Activated CD4-positive, alpha-beta T cell treated with anti-CD3 and anti-CD28 coated beads, Interleukin-2, Interleukin-6, amounts not matched to agents 100 ng/mL and 50 ng/mL, durations not matched to agents 16 hours and 8 hours (primary cell): ENCODE measurements at regions not wholly inside any gene's neighbourhood (a gene's known extent, or its start where the extent isn't known, plus 50 kb on each side); places are given as distances from the start of the nearest gene placed in this dataset.
"Not testable (repeated sequence)": the region's sequence is repeated elsewhere in the genome, so short reads cannot be mapped to it uniquely, and the experiment has no call there.

Experiments
- DNase-seq: peaks from one replicate; pipeline ENCODE4 v3.0.0-alpha.2; 2020

DNA sequence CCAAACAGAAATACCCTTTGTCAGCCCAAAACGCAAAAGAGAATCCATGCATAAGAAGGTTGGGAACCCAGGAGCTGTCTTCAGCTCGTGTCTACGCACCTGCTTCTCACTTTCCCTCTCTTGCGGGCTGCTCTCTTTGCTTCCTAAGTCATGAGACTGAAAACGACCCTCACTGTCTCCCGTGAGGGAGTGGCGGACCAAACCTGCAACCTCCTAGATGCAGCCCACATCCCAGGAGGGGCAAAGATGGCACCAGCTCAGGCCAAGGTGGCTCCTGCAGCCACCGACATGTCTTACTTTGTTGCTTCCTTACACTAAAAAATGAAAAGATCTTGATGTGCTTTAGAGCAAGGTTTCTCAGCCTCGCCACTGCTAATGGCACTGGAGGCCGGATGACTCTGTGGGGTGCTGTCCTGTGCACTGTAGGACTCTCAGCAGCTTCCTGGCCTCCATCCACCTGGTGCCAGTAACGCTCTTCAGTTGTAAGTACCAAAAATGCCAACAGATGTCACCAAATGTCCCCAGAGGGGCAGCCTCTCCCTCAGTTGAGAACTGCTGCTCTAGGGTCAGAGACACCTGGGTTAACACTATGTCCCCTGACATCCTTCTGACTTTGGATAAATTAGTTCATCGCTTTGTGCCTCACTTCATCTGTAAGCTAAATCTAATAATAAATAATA is 179.8 kb upstream of the PFKP start:
- no peak for DNase-seq

DNA sequence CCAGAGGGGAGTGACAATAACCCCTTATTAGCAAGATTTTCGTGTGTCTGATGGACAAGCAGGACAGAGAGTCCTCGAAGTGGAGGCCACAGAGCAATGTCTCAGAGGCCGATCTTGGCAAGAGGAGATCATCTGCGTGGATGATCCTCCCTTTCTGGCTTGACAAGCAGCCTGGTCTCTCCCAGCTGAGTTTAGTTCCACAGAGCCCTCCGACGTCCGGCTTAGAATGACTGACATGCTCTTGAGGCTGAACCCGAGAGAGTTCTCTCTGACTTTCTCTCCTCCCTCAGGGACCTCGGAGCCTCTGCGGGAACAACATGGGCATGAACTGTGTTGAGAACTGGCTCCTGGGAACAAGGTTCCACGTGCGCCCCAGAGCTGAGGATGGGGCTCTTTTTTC is 180.7 kb upstream of the PFKP start:
- DNase-seq, result no peak

DNA sequence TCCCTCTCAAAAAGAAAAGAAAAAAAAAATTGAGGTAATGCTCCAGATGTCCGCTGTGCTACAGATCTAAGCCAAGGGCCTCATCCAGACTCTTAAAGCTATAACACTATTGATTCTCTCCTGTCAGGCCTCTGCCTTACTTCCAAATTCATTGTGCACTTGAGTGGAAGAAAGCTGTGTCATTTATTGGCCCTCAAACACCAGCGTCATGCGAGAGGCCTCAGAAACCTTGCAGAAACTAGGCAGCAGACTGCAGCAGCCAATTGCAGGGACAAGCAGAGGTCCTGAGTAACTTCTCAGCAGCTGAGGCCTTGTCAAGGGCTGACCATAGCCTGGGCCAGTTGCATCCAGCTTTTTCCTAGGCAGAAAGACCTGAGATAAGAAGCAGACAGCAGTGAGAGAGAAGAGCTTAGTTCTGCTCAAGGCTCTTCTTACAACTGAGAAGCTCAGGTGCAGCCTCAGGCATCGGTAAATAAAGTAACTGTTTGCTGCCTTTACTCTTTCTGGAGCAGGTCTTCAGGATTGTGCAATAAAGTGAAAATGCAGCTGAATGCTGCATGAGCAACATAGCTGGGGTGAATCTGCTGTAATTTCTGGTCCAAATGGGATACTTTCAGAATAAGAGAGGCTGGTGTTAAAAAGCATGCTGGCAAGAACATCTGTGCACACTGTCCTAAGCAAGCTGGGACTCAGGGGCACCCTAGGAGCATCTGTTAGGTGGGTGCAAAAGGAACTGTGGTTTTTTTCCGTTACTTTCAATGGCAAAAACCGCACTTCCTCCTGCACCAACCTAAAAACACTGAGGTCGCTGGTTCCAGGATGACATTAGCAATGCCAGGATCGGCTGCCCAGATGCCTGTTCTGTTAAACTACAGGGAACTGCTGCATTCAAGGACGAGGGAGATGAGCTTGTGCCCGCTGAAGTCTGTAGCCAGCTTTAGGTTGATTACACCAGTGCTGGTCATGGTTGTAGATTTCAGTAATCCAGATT is 181.8 kb upstream of the PFKP start:
- DNase-seq, result no peak

DNA sequence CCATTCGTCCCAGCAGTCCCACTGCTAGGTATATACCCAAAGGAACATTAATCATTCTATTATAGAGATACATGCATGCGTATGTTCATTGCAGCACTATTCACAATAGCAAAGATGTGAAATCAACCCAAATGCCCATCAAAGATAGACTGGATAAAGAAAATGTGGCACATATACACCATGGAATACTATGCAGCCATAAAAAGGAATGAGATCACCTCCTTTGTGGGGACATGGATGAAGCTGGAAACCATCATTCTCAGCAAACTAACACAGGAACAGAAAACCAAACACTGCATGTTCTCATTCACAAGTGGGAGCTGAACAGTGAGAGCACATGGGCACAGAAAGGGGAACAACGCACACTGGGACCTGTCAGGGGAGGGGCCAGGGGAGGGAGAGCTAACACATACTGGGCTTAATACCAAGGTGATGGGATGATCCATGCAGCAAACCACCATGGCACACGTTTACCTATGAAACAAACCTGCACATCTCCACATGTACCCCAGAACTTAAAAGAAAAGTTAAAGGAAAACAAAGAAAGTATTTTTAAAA is 183.3 kb upstream of the PFKP start:
- not testable (repeated sequence) for DNase-seq

DNA sequence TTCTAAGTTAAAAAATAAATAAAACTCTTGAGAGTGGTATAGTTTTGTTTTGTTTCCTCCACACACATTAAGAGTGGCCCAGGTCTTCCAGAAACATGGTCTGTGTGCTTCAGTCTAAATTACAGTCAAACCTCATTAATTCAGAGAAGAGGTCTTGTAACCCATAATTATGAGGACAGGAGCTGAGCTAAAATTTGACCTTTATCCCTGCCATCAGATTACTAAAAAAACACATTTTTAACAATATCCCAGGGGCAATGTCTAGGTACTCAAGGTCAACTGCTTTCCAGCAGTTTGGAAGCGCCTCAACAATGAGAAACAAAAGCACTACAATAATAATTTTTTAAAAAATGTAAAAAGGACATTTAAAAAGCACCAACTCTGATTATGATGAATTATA is 184.1 kb upstream of the PFKP start:
- no peak for DNase-seq

- no peak for DNase-seq
Observed at GRCh38 chr10:2882628-2883027, 184.7 kb upstream of the PFKP start.

GRCh38 chr10:2881720-2882620 is 185.4 kb upstream of the PFKP start:
- no peak for DNase-seq

GRCh38 chr10:2880050-2880449 is 187.3 kb upstream of the PFKP start:
- DNase-seq, result not testable (repeated sequence)

DNA sequence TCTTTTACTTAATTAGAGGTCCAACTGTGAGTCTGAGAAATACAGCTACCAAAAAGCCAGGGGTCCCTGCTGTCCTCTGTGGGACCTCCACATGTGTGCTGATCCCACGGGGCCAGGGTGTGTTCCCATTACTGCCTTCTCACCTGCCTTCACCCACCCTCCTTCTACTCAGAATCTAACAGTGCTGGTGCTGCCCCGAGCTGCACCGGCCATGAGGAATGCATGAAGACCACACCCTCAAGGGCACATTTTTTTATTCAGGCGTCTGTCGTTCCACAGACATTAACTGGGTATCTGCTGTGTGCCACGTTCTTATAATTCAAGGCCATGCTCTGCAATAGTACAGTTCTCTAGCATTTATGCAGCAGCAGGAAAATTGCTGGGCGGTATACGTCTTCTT is 188.5 kb upstream of the PFKP start:
- no peak for DNase-seq

DNA sequence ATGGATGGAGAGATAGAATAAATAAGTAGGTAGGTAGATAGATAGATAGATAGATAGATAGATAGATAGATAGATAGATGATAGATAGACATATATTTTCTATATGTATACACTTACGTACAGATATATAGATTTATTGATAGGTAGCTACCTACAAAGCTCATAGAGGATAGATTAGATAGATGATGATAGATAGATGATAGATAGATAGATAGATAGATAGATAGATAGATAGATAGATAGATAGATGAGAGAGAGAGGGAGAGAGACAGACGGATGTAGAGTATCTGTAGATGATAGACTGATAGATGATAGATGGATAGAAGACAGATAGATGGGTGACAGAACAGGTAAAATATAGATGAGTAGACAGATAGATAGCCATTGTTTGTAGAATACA is 191.3 kb upstream of the PFKP start:
- no peak for DNase-seq

- DNase-seq, result no peak
Observed at GRCh38 chr10:2874963-2875362, 192.4 kb upstream of the PFKP start.

DNA sequence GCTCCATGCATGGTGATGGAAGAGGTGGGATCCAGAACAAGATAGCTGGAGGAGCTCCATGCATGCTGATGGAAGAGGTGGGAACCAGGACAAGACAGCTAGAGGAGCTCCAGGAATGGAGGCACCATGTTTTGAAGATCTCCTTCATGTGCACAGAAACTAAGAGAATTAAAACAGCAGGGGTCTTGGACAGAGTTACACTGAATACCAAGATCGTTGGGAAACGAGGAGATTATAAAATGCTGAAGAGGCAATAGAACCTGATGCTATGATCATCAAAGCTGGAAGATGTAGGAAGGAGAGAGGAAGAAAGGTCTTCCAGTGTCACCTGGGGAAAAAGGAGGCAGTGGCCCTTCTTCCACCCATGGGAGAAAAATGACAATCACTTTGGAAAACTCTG is 193.6 kb upstream of the PFKP start:
- DNase-seq, result no peak

DNA sequence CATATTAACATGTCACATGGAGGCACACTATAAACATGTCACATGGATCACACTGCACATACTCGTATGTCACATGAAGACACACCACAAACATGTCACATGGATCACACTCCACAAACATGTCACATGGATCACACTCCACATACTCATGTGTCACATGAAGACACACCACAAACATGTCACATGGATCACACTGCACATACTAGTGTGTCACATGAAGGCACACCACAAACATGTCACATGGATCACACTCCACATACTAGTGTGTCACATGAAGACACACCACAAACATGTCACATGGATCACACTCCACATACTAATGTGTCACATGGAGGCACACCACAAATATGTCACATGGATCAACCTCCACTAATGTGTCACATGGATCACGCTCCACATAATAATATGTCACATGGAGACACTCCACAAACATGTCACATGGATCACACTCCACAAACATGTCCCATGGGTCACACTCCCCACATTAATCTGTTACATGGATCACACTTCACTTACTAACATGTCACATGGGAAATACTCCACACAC is 195.6 kb upstream of the PFKP start:
- no peak for DNase-seq

DNA sequence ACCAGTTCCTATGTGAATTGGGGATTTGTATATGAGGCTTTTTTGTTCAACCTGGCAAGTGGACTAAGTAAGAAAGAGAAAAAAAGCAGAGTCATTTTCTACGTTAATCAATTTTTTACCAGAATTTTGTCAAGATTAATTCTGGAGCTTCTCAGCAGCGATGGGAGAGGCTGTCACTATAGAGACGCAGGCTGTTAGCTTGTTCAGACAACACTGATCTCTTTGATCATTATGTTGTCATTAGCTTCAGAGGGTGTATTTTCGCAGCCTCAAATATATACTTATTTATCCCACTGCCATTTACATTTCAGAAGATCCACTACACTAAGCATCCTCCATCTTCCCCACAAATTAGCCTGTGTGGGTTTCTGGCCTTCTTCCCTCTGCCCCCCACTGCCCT is 196.7 kb upstream of the PFKP start:
- no peak for DNase-seq

- no peak for DNase-seq
Observed at GRCh38 chr10:2867788-2868299, 199.5 kb upstream of the PFKP start.

DNA sequence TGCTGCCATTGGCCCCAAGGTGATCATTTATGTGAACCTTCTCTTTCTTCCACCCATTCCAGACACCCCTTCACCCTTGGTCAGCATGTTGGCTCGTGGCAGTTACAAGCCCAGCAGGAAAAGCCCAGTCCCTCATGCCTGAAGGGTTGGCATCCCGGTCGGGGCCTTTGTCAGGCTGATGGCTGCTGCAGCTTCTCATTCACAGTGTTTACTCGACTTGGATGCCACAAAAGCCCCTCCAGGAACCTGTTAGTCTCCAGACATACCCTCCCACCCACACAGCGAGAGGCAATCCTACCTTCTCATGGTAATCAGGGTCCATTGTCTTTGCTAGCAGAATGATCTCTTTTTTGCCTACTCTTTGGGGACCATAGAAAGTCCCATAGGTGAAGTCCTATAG is 200.8 kb upstream of the PFKP start:
- no peak for DNase-seq

- no peak for DNase-seq
Observed at GRCh38 chr10:2861632-2862210, 205.6 kb upstream of the PFKP start.

DNA sequence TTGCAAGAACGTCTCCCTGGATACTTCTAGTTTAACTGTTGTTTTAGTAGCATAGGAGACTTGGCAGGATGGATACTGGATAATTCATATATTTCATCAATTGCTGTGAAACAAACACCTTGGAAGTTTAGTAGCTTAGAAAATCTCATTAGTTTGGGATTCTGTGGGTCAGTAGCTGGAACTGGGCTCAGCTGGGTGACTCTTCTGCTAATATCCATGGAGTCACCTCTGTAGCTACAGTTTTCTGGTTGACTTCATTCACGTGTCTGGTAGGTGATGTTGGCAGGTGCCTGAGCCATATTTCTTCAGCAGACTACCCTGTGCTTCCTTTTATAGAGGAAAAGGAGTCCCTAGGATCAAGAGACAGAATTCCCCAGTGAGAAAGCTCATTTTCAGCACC is 208.9 kb upstream of the PFKP start:
- DNase-seq, result no peak

DNA sequence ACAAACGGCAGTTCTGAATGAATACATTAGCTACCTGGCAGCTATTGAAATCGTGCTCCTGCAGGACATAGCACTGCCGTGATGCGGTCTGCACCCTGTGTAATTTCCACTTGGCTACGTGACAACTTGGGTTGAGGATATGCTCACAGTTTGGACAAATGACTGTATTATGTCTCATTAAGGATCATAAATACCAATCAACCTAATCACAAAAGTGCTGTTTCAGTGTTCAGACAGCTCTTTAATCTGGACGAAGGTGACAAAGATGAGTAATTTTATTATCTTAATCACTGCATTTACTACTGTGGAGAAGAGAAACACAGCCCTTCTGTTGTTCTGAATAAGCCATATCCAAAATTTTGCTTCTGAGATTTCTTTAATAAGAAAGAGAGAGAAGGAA is 210.8 kb upstream of the PFKP start:
- no peak for DNase-seq

GRCh38 chr10:2852574-2853323 is 214.6 kb upstream of the PFKP start:
- DNase-seq, result no peak

DNA sequence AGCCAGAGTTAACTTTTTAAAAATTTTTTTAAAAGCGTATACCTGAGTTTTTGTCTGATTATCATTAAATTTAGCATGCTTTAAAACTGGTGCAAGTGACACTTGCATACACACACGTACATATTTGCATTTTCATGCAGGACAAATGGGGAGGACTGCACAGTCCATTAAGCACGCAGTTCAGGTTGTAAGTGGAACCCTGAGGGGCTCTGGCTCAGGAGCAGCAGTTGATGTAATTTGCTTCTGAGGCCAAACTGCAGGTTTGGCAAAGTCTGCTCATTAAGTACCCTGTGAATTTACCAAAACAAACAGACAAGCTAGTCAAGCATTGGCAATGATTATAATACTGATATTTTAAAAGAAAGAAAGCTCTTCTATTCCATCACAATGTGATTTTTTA is 215.8 kb upstream of the PFKP start:
- DNase-seq, result no peak
